Adrenal gland (tissue), 9 donors: ENCODE measurements at regions not wholly inside any gene's neighbourhood (a gene's known extent, or its start where the extent isn't known, plus 50 kb on each side); places are given as distances from the start of the nearest gene placed in this dataset.

Source experiments
- DNase-seq, 7 donors: peaks; one replicate each; pipeline ENCODE4 v3.0.0-alpha.2; 2019 to 2020
- H3K27ac ChIP-seq, 5 donors: fragments of 200-600 bp; sonication (generic) in 4 of 5; 1 replicate in 3 of 5; 2 replicates in 2 of 5; pipeline versions ENCODE4 v1.5.1 to v1.8.0; 2016 to 2020; ENCODE audit warnings: mild to moderate bottlenecking in 1 of 5
- H3K27me3 ChIP-seq: fragments of 200-600 bp; 2 replicates; pipeline ENCODE4 v1.8.0; 2021
- H3K36me3 ChIP-seq, 2 donors: fragments of 200-600 bp; replicated peaks in 1 of 2; 1 replicate in 1 of 2; 2 replicates in 1 of 2; pipeline versions ENCODE4 v1.5.1 to v1.8.0; 2018 to 2022
- H3K4me1 ChIP-seq, 2 donors: fragments of 200-600 bp; replicated peaks in 1 of 2; 1 replicate in 1 of 2; 2 replicates in 1 of 2; pipeline versions ENCODE4 v1.5.1 to v1.8.0; 2018 to 2021
- H3K4me3 ChIP-seq, 4 donors: fragments of 200-600 bp; sonication (generic) in 3 of 4; one replicate each; pipeline ENCODE4 v1.5.1; 2016 to 2018
- H3K9me3 ChIP-seq, 3 donors: fragments of 200-600 bp; sonication (generic) in 1 of 3; replicated peaks in 1 of 3; 1 replicate in 2 of 3; 2 replicates in 1 of 3; pipeline versions ENCODE4 v1.5.1 to v1.8.0; 2016 to 2021
- POLR2A ChIP-seq, 2 donors: fragments of 450-650 bp; IDR thresholded peaks; one replicate each; pipeline ENCODE4 v1.6.1; 2017; ENCODE audit warnings: antibody characterized with exemption in 2 of 2, mild to moderate bottlenecking in 2 of 2, moderate library complexity in 1 of 2
- WGBS, 4 donors: extraction: QIAGEN DNeasy Blood & Tissue Kit in 2 of 4; methylation state at CpG; one replicate each; pipeline versions ENCODE4 v1.1.5 to v1.1.7; 2013 to 2017; 5-methylcytosine and 5-hydroxymethylcytosine counted together
- intact Hi-C, 2 donors: fragments of 100-400 bp; cut with DNase I; formaldehyde crosslinking; loops; one replicate each; pipeline versions ENCODE4 v1.14.1 to v1.15.0; 2022 to 2023
- TF ChIP-seq, protein P1 (sequence below), 6 experiments: fragments of 450-650 bp in 4 of 6; fragments of 200-600 bp in 2 of 6; sonication (generic) in 1 of 6; IDR thresholded peaks; 1 replicate in 5 of 6; 2 replicates in 1 of 6; pipeline versions ENCODE4 v1.5.1 to v1.8.0; 2016 to 2021; ENCODE audit warnings: antibody characterized with exemption in 6 of 6, mild to moderate bottlenecking in 2 of 6, moderate library complexity in 1 of 6
- donor health status: healthy with polysubstance abuse.
- donor health status: Bipolar disorder and iron deficiency.
- donor health status: DM: yes; HTN: yes; CAD: no.
- donor health status: DM: no; HTN: no; CAD: no.
- donor health status: DM: no; HTN: no; CAD: no.

DNA sequence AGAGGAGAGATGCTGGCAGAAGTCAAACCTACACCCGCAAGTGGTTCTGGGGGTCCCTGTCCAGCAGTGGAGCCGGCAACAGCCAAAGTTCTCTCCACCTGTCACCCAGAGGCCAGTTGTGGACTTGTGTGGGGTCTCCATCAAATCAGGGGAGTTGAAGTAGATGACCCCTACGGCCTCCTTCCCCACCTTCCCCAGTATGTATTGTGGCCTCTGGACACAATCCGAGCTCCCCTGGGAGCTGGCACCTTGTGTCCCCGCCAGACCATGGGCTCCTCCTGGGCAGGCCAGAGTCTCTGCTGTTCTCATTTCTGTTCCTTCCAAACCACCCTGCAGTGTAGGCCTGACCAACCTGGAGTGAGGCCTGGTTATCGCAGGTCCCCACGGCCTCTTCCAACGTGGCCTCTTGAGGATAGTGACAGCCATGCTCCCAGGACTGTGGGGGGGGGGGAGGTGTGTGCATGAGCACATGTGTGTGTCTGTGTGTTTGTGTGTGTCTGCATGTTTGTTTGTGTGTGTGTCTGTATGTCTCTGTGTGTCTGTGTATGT is 246.4 kb downstream of the MATN1 start:
- Histone ChIP-seq H3K36me3 (no peaks in the 10 kb centered on the region), H3K27me3 (no peaks in the 10 kb centered on the region), H3K9me3 (no peaks in the 10 kb centered on the region), H3K27ac (no peak overlapping the region), H3K4me3 (no peak overlapping the region), H3K4me1 (no peaks in the 10 kb centered on the region)
- 82 to 93% (median 91%) methylated on average over 8 of the region's 8 CpGs for WGBS, 4 donors
- no peak for TF ChIP-seq POLR2A (IDR thresholded peaks at IDR 0.05)
- TF ChIP-seq, protein P1, sequence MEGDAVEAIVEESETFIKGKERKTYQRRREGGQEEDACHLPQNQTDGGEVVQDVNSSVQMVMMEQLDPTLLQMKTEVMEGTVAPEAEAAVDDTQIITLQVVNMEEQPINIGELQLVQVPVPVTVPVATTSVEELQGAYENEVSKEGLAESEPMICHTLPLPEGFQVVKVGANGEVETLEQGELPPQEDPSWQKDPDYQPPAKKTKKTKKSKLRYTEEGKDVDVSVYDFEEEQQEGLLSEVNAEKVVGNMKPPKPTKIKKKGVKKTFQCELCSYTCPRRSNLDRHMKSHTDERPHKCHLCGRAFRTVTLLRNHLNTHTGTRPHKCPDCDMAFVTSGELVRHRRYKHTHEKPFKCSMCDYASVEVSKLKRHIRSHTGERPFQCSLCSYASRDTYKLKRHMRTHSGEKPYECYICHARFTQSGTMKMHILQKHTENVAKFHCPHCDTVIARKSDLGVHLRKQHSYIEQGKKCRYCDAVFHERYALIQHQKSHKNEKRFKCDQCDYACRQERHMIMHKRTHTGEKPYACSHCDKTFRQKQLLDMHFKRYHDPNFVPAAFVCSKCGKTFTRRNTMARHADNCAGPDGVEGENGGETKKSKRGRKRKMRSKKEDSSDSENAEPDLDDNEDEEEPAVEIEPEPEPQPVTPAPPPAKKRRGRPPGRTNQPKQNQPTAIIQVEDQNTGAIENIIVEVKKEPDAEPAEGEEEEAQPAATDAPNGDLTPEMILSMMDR (IDR thresholded peaks at IDR 0.05) = no peak
- intact Hi-C loops = no loop called here
- peak in 1 of 7 donors; percentile 15 for DNase-seq

GRCh38 chr1:30476476-30476875 is 246.9 kb downstream of the MATN1 start:
- WGBS, 4 donors = 58 to 66% (median 62%) methylated on average over 6 of the region's 6 CpGs

DNA sequence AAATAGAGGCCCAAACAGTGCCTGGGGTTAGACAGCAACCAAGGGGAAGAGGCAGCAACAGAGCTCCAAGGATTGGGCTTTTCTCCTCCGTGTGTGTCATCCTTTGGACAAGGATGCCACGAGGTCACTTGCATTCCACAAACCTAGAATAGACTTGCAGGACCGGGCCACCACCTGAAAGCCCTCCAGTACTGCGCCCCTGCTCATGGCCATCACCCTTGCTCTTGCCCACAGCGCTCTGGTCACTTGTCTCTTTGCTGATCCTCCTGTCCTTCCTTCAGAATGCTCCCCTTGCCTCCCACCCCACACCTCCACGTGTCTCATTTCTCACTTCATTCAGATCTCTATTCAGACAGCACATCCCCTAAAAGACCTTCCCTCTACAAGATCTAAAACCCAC is 247.4 kb downstream of the MATN1 start:
- Histone ChIP-seq H3K4me3 (no peak overlapping the region), H3K27ac (no peak overlapping the region)
- 60 to 72% (median 69%) methylated on average over 6 of the region's 6 CpGs for WGBS, 4 donors

More at GRCh38 chr1:30476476-30476875, 246.9 kb downstream of the MATN1 start:
- TF ChIP-seq, protein P1 (IDR thresholded peaks at IDR 0.05) = no peak
- no peak for TF ChIP-seq POLR2A (IDR thresholded peaks at IDR 0.05)
- peak in 1 of 7 donors; percentile 25 for DNase-seq
- Histone ChIP-seq H3K27ac (no peak overlapping the region), H3K27me3 (no peaks in the 10 kb centered on the region), H3K9me3 (no peaks in the 10 kb centered on the region), H3K4me3 (no peak overlapping the region), H3K36me3 (no peaks in the 10 kb centered on the region), H3K4me1 (no peaks in the 10 kb centered on the region)
- intact Hi-C loops = no loop called here

DNA sequence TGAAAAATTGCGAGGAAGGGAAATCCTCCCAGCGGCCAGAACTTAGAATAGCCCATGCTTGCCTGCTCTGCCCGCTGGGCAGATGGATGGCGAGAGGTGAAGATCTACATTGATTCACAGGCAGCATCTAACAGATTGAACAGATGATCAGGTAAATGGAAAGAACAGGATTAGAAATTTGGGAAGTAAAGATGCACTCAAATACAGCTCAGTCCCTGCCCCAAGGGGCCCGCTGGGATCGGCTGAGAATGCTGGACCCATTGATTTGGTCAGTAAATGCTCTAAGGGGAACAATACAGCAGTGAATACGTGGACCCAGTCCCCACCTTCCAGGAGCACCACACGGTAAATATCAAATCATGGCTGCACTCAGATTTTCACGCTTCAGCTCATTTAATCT is 248.2 kb downstream of the MATN1 start:
- Histone ChIP-seq H3K36me3 (no peaks in the 10 kb centered on the region), H3K27me3 (no peaks in the 10 kb centered on the region), H3K4me3 (no peak overlapping the region), H3K27ac (no peak overlapping the region), H3K9me3 (no peaks in the 10 kb centered on the region), H3K4me1 (no peaks in the 10 kb centered on the region)
- no peak for DNase-seq
- intact Hi-C loops = no loop called here
- TF ChIP-seq POLR2A (IDR thresholded peaks at IDR 0.05) = no peak
- TF ChIP-seq, protein P1 (IDR thresholded peaks at IDR 0.05) = no peak
- WGBS, 4 donors = 85 to 91% (median 88%) methylated on average over 9 of the region's 9 CpGs

More for the DNA sequence above, 247.4 kb downstream of the MATN1 start:
- no peaks in the 10 kb centered on the region for H3K27me3 ChIP-seq
- DNase-seq = peak in 1 of 7 donors; percentile 24
- no peaks in the 10 kb centered on the region for H3K9me3 ChIP-seq
- TF ChIP-seq, protein P1 (IDR thresholded peaks at IDR 0.05) = no peak
- TF ChIP-seq POLR2A (IDR thresholded peaks at IDR 0.05) = no peak
- no peaks in the 10 kb centered on the region for H3K36me3 ChIP-seq
- intact Hi-C loops = no loop called here
- no peaks in the 10 kb centered on the region for H3K4me1 ChIP-seq
